ENCODE measurements at regions not wholly inside any gene's neighbourhood (a gene's known extent, or its start where the extent isn't known, plus 50 kb on each side); places are given as distances from the start of the nearest gene placed in this dataset.

- Histone ChIP-seq H3K4me3 (no peak overlapping the region), H3K9me3 (peaks cover 2% of the 10 kb centered on the region; the same call in 1 of the 2 replicates), H3K27me3 (peaks cover 8% of the 10 kb centered on the region; the same call in 1 of the 2 replicates), H3K36me3 (no peaks in the 10 kb centered on the region)
- DNase-seq: no peak
Measured at GRCh38 chr17:77644181-77645071, 314.1 kb upstream of the TNRC6C start.

GRCh38 chr17:77645072-77646045, 313.1 kb upstream of the TNRC6C start:
- Histone ChIP-seq H3K27me3 (peaks cover 8% of the 10 kb centered on the region; the same call in 1 of the 2 replicates), H3K36me3 (no peaks in the 10 kb centered on the region), H3K9me3 (peaks cover 2% of the 10 kb centered on the region; the same call in 1 of the 2 replicates), H3K4me3 (no peak overlapping the region)
- no peak for DNase-seq

- H3K9me3 ChIP-seq: peaks cover 2% of the 10 kb centered on the region; the same call in 1 of the 2 replicates
- no peak overlapping the region for H3K4me3 ChIP-seq
- no peaks in the 10 kb centered on the region for H3K36me3 ChIP-seq
- no peak for DNase-seq
- H3K27me3 ChIP-seq: peaks cover 8% of the 10 kb centered on the region; the same call in 1 of the 2 replicates
Measured at GRCh38 chr17:77646046-77646430, 312.5 kb upstream of the TNRC6C start.

GRCh38 chr17:77647531-77647930, 311.0 kb upstream of the TNRC6C start:
- peaks cover 2% of the 10 kb centered on the region; the same call in 1 of the 2 replicates for H3K9me3 ChIP-seq
- no peak for DNase-seq

GRCh38 chr17:77649717-77650211, 308.7 kb upstream of the TNRC6C start:
- no peaks in the 10 kb centered on the region for H3K36me3 ChIP-seq
- no peak overlapping the region for H3K4me3 ChIP-seq
- H3K27me3 ChIP-seq: peaks cover 5% of the 10 kb centered on the region; the same call in 1 of the 2 replicates
- H3K9me3 ChIP-seq: peaks cover 2% of the 10 kb centered on the region; the same call in 1 of the 2 replicates
- peak; percentile 16 for DNase-seq

More at GRCh38 chr17:77647531-77647930, 311.0 kb upstream of the TNRC6C start:
- no peak overlapping the region for H3K4me3 ChIP-seq
- peaks cover 8% of the 10 kb centered on the region; the same call in 1 of the 2 replicates for H3K27me3 ChIP-seq
- H3K36me3 ChIP-seq: no peaks in the 10 kb centered on the region

- Histone ChIP-seq H3K27me3 (peaks cover 3% of the 10 kb centered on the region), H3K4me3 (no peak overlapping the region), H3K36me3 (no peaks in the 10 kb centered on the region), H3K9me3 (peaks cover 2% of the 10 kb centered on the region; the same call in 1 of the 2 replicates)
- DNase-seq: no peak
Measured at GRCh38 chr17:77651988-77652387, 306.5 kb upstream of the TNRC6C start.

GRCh38 chr17:77654296-77654695, 304.2 kb upstream of the TNRC6C start:
- no peak for DNase-seq
- Histone ChIP-seq H3K9me3 (peaks cover 2% of the 10 kb centered on the region; the same call in 1 of the 2 replicates), H3K36me3 (no peaks in the 10 kb centered on the region), H3K27me3 (peaks cover 4% of the 10 kb centered on the region), H3K4me3 (no peak overlapping the region)

- no peaks in the 10 kb centered on the region for H3K36me3 ChIP-seq
- H3K27me3 ChIP-seq: peaks cover 5% of the 10 kb centered on the region
- H3K4me3 ChIP-seq: no peak overlapping the region
- peaks cover 2% of the 10 kb centered on the region; the same call in 1 of the 2 replicates for H3K9me3 ChIP-seq
- DNase-seq: no peak
Measured at GRCh38 chr17:77654850-77655249, 303.7 kb upstream of the TNRC6C start.

GRCh38 chr17:77656054-77656453, 302.4 kb upstream of the TNRC6C start:
- DNase-seq: no peak
- H3K27me3 ChIP-seq: peaks cover 5% of the 10 kb centered on the region

GRCh38 chr17:77657839-77658238, 300.7 kb upstream of the TNRC6C start:
- peaks cover 5% of the 10 kb centered on the region for H3K27me3 ChIP-seq
- DNase-seq: no peak
- no peaks in the 10 kb centered on the region for H3K36me3 ChIP-seq
- peaks cover 2% of the 10 kb centered on the region; the same call in 1 of the 2 replicates for H3K9me3 ChIP-seq
- H3K4me3 ChIP-seq: no peak overlapping the region

More at GRCh38 chr17:77656054-77656453, 302.4 kb upstream of the TNRC6C start:
- peaks cover 2% of the 10 kb centered on the region; the same call in 1 of the 2 replicates for H3K9me3 ChIP-seq
- no peaks in the 10 kb centered on the region for H3K36me3 ChIP-seq
- no peak overlapping the region for H3K4me3 ChIP-seq

- no peak for DNase-seq
Measured at GRCh38 chr17:77660524-77660923, 298.0 kb upstream of the TNRC6C start.

GRCh38 chr17:77662833-77663232, 295.7 kb upstream of the TNRC6C start:
- H3K36me3 ChIP-seq: no peaks in the 10 kb centered on the region
- H3K9me3 ChIP-seq: peaks cover 4% of the 10 kb centered on the region; the same call in 1 of the 2 replicates
- peaks cover 2% of the 10 kb centered on the region for H3K27me3 ChIP-seq
- no peak overlapping the region for H3K4me3 ChIP-seq
- no peak for DNase-seq

More at GRCh38 chr17:77660524-77660923, 298.0 kb upstream of the TNRC6C start:
- Histone ChIP-seq H3K4me3 (no peak overlapping the region), H3K9me3 (peaks cover 2% of the 10 kb centered on the region; the same call in 1 of the 2 replicates), H3K36me3 (no peaks in the 10 kb centered on the region), H3K27me3 (peaks cover 5% of the 10 kb centered on the region)

- Histone ChIP-seq H3K36me3 (no peaks in the 10 kb centered on the region), H3K9me3 (peaks cover 12% of the 10 kb centered on the region), H3K27me3 (peaks cover 2% of the 10 kb centered on the region; the same call in 1 of the 2 replicates), H3K4me3 (no peak overlapping the region)
- no peak for DNase-seq
Measured at GRCh38 chr17:77664097-77664729, 294.3 kb upstream of the TNRC6C start.

- H3K9me3 ChIP-seq: peaks cover 15% of the 10 kb centered on the region
- H3K27me3 ChIP-seq: no peaks in the 10 kb centered on the region
- H3K36me3 ChIP-seq: no peaks in the 10 kb centered on the region
- H3K4me3 ChIP-seq: no peak overlapping the region
- no peak for DNase-seq
Measured at GRCh38 chr17:77665833-77666232, 292.7 kb upstream of the TNRC6C start.

- no peaks in the 10 kb centered on the region for H3K27me3 ChIP-seq
- no peak for DNase-seq
- H3K9me3 ChIP-seq: peaks cover 15% of the 10 kb centered on the region
- H3K4me3 ChIP-seq: no peak overlapping the region
- no peaks in the 10 kb centered on the region for H3K36me3 ChIP-seq
Measured at GRCh38 chr17:77666462-77666861, 292.0 kb upstream of the TNRC6C start.

- Histone ChIP-seq H3K36me3 (no peaks in the 10 kb centered on the region), H3K9me3 (peaks cover 15% of the 10 kb centered on the region), H3K4me3 (no peak overlapping the region), H3K27me3 (no peaks in the 10 kb centered on the region)
- DNase-seq: no peak
Measured at GRCh38 chr17:77666881-77667395, 291.6 kb upstream of the TNRC6C start.

All from MG63 (cell line).